Keratinocyte (primary cell): ENCODE measurements at regions not wholly inside any gene's neighbourhood (a gene's known extent, or its start where the extent isn't known, plus 50 kb on each side); places are given as distances from the start of the nearest gene placed in this dataset.

ENCODE experiments used
- DNase-seq: peaks from one replicate; pipeline ENCODE4 v3.0.0-alpha.2; 2011; ENCODE audit warnings: low read depth, missing footprints, low spot score
- FAIRE-seq: peaks from 2 replicates; lab custom pipeline; 2011; peaks lifted over from hg19 to GRCh38; lab: Jason Lieb, UNC
- H2AFZ ChIP-seq: 2 replicates; pipeline ENCODE4 v1.6.0; 2012; ENCODE audit warnings: low read length, control low read depth, inconsistent platforms; ENCODE audit not compliant: control insufficient read depth
- H3K27ac ChIP-seq: 2 replicates; pipeline ENCODE4 v1.5.1; 2011; ENCODE audit warnings: low read length; ENCODE audit not compliant: control insufficient read depth, insufficient read depth
- H3K27me3 ChIP-seq: 3 replicates; pipeline ENCODE4 v1.6.0; 2011; ENCODE audit warnings: low read length; ENCODE audit not compliant: control insufficient read depth, insufficient read depth; ENCODE audit errors: extremely low read depth
- H3K36me3 ChIP-seq, 2 experiments: 2 replicates in 1 of 2; 3 replicates in 1 of 2; pipeline ENCODE4 v1.5.1; 2011; ENCODE audit warnings: low read length in 2 of 2, mild to moderate bottlenecking in 1 of 2; ENCODE audit not compliant: control insufficient read depth in 2 of 2, insufficient read depth in 2 of 2; ENCODE audit errors: extremely low read depth in 1 of 2
- H3K4me1 ChIP-seq: 3 replicates; pipeline ENCODE4 v1.5.1; 2011; ENCODE audit warnings: low read length; ENCODE audit not compliant: control insufficient read depth, insufficient read depth; ENCODE audit errors: extremely low read depth
- H3K4me2 ChIP-seq: 3 replicates; pipeline ENCODE4 v1.6.0; 2011; ENCODE audit warnings: low read depth, low read length; ENCODE audit not compliant: control insufficient read depth, insufficient read depth; ENCODE audit errors: extremely low read depth
- H3K4me3 ChIP-seq, 3 experiments: fragments of 200-600 bp in 1 of 3; sonication (generic) in 1 of 3; 2 replicates in 2 of 3; 3 replicates in 1 of 3; pipeline ENCODE4 v1.5.1; 2011 to 2016; ENCODE audit warnings: low read length in 3 of 3, mild to moderate bottlenecking in 3 of 3, control low read depth in 2 of 3, inconsistent platforms in 1 of 3, low read depth in 1 of 3, mixed read lengths in 1 of 3, mixed run types in 1 of 3, moderate library complexity in 1 of 3; ENCODE audit not compliant: control insufficient read depth in 2 of 3, insufficient read depth in 2 of 3; ENCODE audit errors: extremely low read depth in 1 of 3
- H3K79me2 ChIP-seq: 2 replicates; pipeline ENCODE4 v1.6.0; 2012; ENCODE audit warnings: low read length; ENCODE audit not compliant: control insufficient read depth, insufficient read depth
- H3K9ac ChIP-seq: 3 replicates; pipeline ENCODE4 v1.6.0; 2011; ENCODE audit warnings: low read length; ENCODE audit not compliant: control insufficient read depth, insufficient read depth; ENCODE audit errors: extremely low read depth
- H3K9me1 ChIP-seq: 3 replicates; pipeline ENCODE4 v1.6.0; 2011; ENCODE audit warnings: low read length; ENCODE audit not compliant: control insufficient read depth, insufficient read depth; ENCODE audit errors: extremely low read depth
- H3K9me3 ChIP-seq: 2 replicates; pipeline ENCODE4 v1.5.1; 2012; ENCODE audit warnings: low read depth, low read length; ENCODE audit not compliant: control insufficient read depth
- H4K20me1 ChIP-seq: 3 replicates; pipeline ENCODE4 v1.6.0; 2011; ENCODE audit warnings: low read length; ENCODE audit not compliant: control insufficient read depth, insufficient read depth; ENCODE audit errors: extremely low read depth
- CTCF ChIP-seq, 3 experiments: IDR thresholded peaks in 1 of 3; conservative IDR thresholded peaks in 1 of 3; optimal IDR thresholded peaks in 1 of 3; 2 replicates in 2 of 3; 3 replicates in 1 of 3; pipeline versions ENCODE3 to v1.5.1; 2011; ENCODE audit warnings: low read length in 3 of 3, mild to moderate bottlenecking in 3 of 3, moderate library complexity in 2 of 3, control low read depth in 1 of 3, inconsistent platforms in 1 of 3; ENCODE audit not compliant: insufficient read depth in 2 of 3; ENCODE audit errors: extremely low read depth in 1 of 3
- EZH2 ChIP-seq: IDR thresholded peaks from one replicate; pipeline ENCODE4 v1.6.1; 2012; ENCODE audit warnings: inconsistent platforms, mild to moderate bottlenecking, low read length, moderate library complexity
- dilution Hi-C: fragments of 300-500 bp; cut with MboI; formaldehyde crosslinking; loops from one replicate; pipeline ENCODE4 v1.7.0; 2020; ENCODE audit warnings: low sequenced_read_pairs; ENCODE audit not compliant: extremely low pct_ligation_motif_present

- FAIRE-seq = peak; percentile 34
- peak overlapping the region; percentile 60 for H3K27ac ChIP-seq
- H2AFZ ChIP-seq = no peak overlapping the region
- TF ChIP-seq EZH2 = no peak
- TF ChIP-seq CTCF (optimal IDR thresholded peaks at IDR 0.05 in 1 of 3, IDR thresholded peaks at IDR 0.05 in 1 of 3, conservative IDR thresholded peaks at IDR 0.05 in 1 of 3; ENCODE audit: extremely low read depth in 1 of 3, insufficient read depth in 2 of 3, low read length in 3 of 3) = no peak
- H3K4me3 ChIP-seq = no peak overlapping the region
- H3K27me3 ChIP-seq = no peaks in the 10 kb centered on the region
- dilution Hi-C loops = no loop called here
- H3K79me2 ChIP-seq = no peaks in the 10 kb centered on the region
- H3K36me3 ChIP-seq = no peaks in the 10 kb centered on the region
- H3K4me2 ChIP-seq = peak overlapping the region; percentile 84
- no peak for DNase-seq
- peaks cover 34% of the 10 kb centered on the region for H3K4me1 ChIP-seq
- no peak overlapping the region for H3K9ac ChIP-seq
- H3K9me1 ChIP-seq = no peaks in the 10 kb centered on the region
- H3K9me3 ChIP-seq = no peaks in the 10 kb centered on the region
- H4K20me1 ChIP-seq = no peaks in the 10 kb centered on the region
These were observed 111.9 kb downstream of the ZBTB18 start for GRCh38 chr1:244162786-244163530.

- dilution Hi-C loops = no loop called here
- DNase-seq = peak; percentile 41
- Histone ChIP-seq H3K4me1 (peaks cover 35% of the 10 kb centered on the region), H3K27ac (peak overlapping the region; percentile 60), H3K4me3 (peak overlapping the region in 2 of 3 experiments; percentile 40 to 43), H3K27me3 (no peaks in the 10 kb centered on the region), H3K9me3 (no peaks in the 10 kb centered on the region), H3K79me2 (no peaks in the 10 kb centered on the region), H3K9me1 (no peaks in the 10 kb centered on the region), H3K4me2 (peak overlapping the region; percentile 84), H3K9ac (no peak overlapping the region), H3K36me3 (no peaks in the 10 kb centered on the region), H2AFZ (peak overlapping the region; percentile 45), H4K20me1 (no peaks in the 10 kb centered on the region)
- peak; percentile 98 for FAIRE-seq
- no peak for TF ChIP-seq CTCF (optimal IDR thresholded peaks at IDR 0.05 in 1 of 3, IDR thresholded peaks at IDR 0.05 in 1 of 3, conservative IDR thresholded peaks at IDR 0.05 in 1 of 3; ENCODE audit: extremely low read depth in 1 of 3, insufficient read depth in 2 of 3, low read length in 3 of 3)
- TF ChIP-seq EZH2 = no peak
These were observed 112.9 kb downstream of the ZBTB18 start for GRCh38 chr1:244163861-244164510.
